Type B pancreatic cell (in vitro differentiated cells): ENCODE measurements at regions not wholly inside any gene's neighbourhood (a gene's known extent, or its start where the extent isn't known, plus 50 kb on each side); places are given as distances from the start of the nearest gene placed in this dataset.

Source experiments
- DNase-seq: peaks from one replicate; pipeline ENCODE4 v3.0.0; 2021; ENCODE audit warnings: mixed read lengths; ENCODE audit not compliant: unreplicated experiment; ENCODE audit errors: extremely low spot score
- H3K27ac Mint-ChIP-seq: 2 replicates; pipeline ENCODE4 v1.8.0; 2021; ENCODE audit warnings: mild to moderate bottlenecking, mixed read lengths
- H3K27me3 Mint-ChIP-seq: 2 replicates; pipeline ENCODE4 v1.8.0; 2021; ENCODE audit warnings: mixed read lengths
- H3K36me3 Mint-ChIP-seq: 2 replicates; pipeline ENCODE4 v1.8.0; 2021; ENCODE audit warnings: mixed read lengths
- H3K4me1 Mint-ChIP-seq: one replicate; pipeline ENCODE4 v1.8.0; 2021; ENCODE audit warnings: mixed read lengths; ENCODE audit not compliant: unreplicated experiment
- H3K4me3 Mint-ChIP-seq: 2 replicates; pipeline ENCODE4 v1.8.0; 2021; ENCODE audit warnings: mild to moderate bottlenecking, mixed read lengths
- H3K9me3 Mint-ChIP-seq: 2 replicates; pipeline ENCODE4 v1.8.0; 2021; ENCODE audit warnings: mixed read lengths
- TF ChIP-seq, protein P1 (sequence below): fragments of 200-600 bp; sonication (generic); conservative IDR thresholded peaks from 2 replicates; pipeline ENCODE4 v1.5.0; 2021; ENCODE audit warnings: antibody characterized with exemption, mild to moderate bottlenecking

DNA sequence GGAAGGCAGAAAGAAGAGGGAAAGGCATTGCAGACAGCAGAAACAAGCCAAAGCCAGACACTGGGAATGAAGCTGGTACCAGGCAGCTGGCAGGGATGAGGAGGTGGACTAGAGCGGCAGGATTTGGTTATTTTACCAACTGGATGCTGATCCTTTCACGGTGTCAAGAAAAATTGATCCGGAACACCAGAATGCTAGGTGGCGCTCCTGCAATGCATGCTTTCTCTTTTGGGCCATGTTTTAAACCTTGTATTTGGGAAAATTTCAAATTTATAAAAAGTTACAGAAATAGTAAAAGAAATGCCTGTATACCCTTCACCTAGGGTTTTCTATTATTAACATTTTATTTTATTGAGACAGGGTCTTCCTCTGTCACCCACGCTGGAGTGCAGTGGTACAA is 224.7 kb downstream of the SOX9 start:
- no peaks in the 10 kb centered on the region for H3K27me3 Mint-ChIP-seq

DNA sequence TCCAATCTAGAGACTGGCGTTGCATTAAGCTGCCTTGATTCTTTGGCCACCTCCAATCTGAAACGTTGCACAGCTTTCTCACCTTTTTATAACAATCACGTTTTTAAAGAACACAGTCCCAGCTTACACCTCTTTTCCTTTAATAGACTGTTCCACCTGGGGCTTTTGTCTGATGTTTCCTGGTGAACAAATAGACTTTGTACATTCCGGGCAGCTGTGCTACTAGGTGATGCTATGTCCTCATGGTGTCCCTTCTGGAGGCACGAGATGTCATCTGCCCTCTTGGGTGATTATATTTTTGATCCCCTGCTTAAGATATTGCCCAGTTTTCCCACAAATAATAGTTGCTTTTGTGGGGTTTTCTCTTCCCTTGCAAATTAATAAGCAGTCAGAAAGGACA is 225.5 kb downstream of the SOX9 start:
- H3K27ac Mint-ChIP-seq: no peak overlapping the region
- peaks cover 40% of the 10 kb centered on the region for H3K4me1 Mint-ChIP-seq
- peaks cover 11% of the 10 kb centered on the region for H3K9me3 Mint-ChIP-seq
- no peak for DNase-seq
- no peaks in the 10 kb centered on the region for H3K27me3 Mint-ChIP-seq
- H3K36me3 Mint-ChIP-seq: no peaks in the 10 kb centered on the region
- TF ChIP-seq, protein P1, sequence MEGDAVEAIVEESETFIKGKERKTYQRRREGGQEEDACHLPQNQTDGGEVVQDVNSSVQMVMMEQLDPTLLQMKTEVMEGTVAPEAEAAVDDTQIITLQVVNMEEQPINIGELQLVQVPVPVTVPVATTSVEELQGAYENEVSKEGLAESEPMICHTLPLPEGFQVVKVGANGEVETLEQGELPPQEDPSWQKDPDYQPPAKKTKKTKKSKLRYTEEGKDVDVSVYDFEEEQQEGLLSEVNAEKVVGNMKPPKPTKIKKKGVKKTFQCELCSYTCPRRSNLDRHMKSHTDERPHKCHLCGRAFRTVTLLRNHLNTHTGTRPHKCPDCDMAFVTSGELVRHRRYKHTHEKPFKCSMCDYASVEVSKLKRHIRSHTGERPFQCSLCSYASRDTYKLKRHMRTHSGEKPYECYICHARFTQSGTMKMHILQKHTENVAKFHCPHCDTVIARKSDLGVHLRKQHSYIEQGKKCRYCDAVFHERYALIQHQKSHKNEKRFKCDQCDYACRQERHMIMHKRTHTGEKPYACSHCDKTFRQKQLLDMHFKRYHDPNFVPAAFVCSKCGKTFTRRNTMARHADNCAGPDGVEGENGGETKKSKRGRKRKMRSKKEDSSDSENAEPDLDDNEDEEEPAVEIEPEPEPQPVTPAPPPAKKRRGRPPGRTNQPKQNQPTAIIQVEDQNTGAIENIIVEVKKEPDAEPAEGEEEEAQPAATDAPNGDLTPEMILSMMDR: no peak
- H3K4me3 Mint-ChIP-seq: no peak overlapping the region

More for the DNA sequence above, 224.7 kb downstream of the SOX9 start:
- Mint-ChIP-seq H3K4me3 (no peak overlapping the region), H3K9me3 (peaks cover 11% of the 10 kb centered on the region), H3K36me3 (no peaks in the 10 kb centered on the region), H3K27ac (no peak overlapping the region), H3K4me1 (peaks cover 40% of the 10 kb centered on the region)
- no peak for DNase-seq
- TF ChIP-seq, protein P1: no peak

DNA sequence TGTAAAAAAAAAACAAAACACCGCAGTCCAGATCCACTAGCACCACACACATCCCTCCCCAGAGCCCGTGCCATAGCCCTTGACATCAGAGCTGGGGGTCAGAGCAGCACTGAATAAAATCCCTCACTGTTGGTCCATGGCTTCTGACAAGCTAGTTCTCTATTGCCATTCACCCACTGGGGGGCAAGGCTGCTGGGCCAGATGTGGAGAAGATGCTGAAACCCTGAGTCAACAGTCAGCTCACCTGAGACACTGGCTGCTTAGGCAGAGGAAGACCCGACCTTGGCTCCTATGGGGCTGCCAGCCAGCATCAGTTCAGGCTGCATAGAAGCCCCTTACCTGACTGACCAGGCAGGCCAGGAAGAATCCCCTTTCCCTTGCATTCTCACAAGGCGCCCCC is 228.2 kb downstream of the SOX9 start:
- peaks cover 5% of the 10 kb centered on the region for H3K27me3 Mint-ChIP-seq
- DNase-seq: no peak
- TF ChIP-seq, protein P1: no peak
- H3K4me3 Mint-ChIP-seq: no peak overlapping the region
- H3K27ac Mint-ChIP-seq: no peak overlapping the region
- H3K9me3 Mint-ChIP-seq: peaks cover 13% of the 10 kb centered on the region
- no peaks in the 10 kb centered on the region for H3K36me3 Mint-ChIP-seq
- peaks cover 46% of the 10 kb centered on the region for H3K4me1 Mint-ChIP-seq

- TF ChIP-seq, protein P1: no peak
- DNase-seq: no peak
- Mint-ChIP-seq H3K36me3 (no peaks in the 10 kb centered on the region), H3K4me1 (peaks cover 45% of the 10 kb centered on the region), H3K27ac (no peak overlapping the region), H3K9me3 (peaks cover 15% of the 10 kb centered on the region), H3K4me3 (no peak overlapping the region), H3K27me3 (peaks cover 5% of the 10 kb centered on the region)
Measured at GRCh38 chr17:72349491-72349995, 228.7 kb downstream of the SOX9 start.

DNA sequence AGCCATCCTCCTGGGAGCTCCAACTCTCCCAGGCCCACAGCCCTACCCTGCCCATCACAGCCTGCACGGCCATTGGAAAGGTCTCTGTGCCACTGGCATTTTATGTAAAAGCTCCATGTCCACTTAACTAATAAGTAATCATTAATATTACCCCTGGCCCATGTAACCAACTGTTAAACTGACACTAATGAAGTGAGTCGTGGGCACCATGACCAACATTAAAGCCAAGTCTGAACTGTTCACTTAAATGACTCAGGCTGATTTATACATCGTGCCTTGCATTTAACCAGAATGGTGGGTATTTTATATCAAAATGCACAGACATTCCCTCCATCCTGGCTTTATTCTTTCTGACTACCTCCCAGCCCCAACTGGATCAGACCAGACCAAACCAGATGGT is 229.3 kb downstream of the SOX9 start:
- no peaks in the 10 kb centered on the region for H3K36me3 Mint-ChIP-seq
- TF ChIP-seq, protein P1: no peak
- DNase-seq: no peak
- peaks cover 43% of the 10 kb centered on the region for H3K4me1 Mint-ChIP-seq
- peaks cover 5% of the 10 kb centered on the region for H3K27me3 Mint-ChIP-seq
- H3K27ac Mint-ChIP-seq: no peak overlapping the region
- H3K4me3 Mint-ChIP-seq: no peak overlapping the region
- peaks cover 10% of the 10 kb centered on the region for H3K9me3 Mint-ChIP-seq

DNA sequence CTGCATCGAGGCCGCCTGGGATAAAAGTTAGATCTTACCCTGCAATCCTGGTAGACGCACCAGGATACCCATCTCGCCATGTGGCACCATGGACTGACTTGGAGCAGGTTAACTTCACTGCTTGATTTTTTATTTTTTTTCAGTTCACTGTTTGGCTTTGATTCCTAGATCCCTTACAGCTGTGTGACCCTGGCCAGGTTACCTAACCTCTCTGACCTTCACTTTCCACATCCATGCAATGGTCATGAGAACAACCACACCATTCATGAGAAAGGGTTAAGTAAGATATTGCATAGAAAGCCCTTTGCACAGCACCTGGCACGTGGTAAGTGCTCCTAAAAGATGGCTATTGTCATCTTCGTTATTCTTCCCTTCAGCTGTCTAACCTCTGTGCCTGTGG is 230.5 kb downstream of the SOX9 start:
- H3K4me3 Mint-ChIP-seq: peak overlapping the region; percentile 74
- no peaks in the 10 kb centered on the region for H3K36me3 Mint-ChIP-seq
- H3K4me1 Mint-ChIP-seq: peaks cover 39% of the 10 kb centered on the region
- TF ChIP-seq, protein P1: no peak
- peaks cover 7% of the 10 kb centered on the region for H3K9me3 Mint-ChIP-seq
- no peak for DNase-seq
- no peak overlapping the region for H3K27ac Mint-ChIP-seq
- H3K27me3 Mint-ChIP-seq: peaks cover 5% of the 10 kb centered on the region
